ENCODE measurements at regions not wholly inside any gene's neighbourhood (a gene's known extent, or its start where the extent isn't known, plus 50 kb on each side); places are given as distances from the start of the nearest gene placed in this dataset.

- TF ChIP-seq CTCF (IDR thresholded peaks at IDR 0.05) (no peak), POLR2AphosphoS5 (IDR thresholded peaks at IDR 0.05) (no peak)
Observed at GRCh38 chr7:3140834-3141233, 97.2 kb upstream of the CARD11 start.
